Keratinocyte (primary cell): ENCODE measurements at regions not wholly inside any gene's neighbourhood (a gene's known extent, or its start where the extent isn't known, plus 50 kb on each side); places are given as distances from the start of the nearest gene placed in this dataset.

ENCODE experiments used
- DNase-seq: peaks from one replicate; pipeline ENCODE4 v3.0.0-alpha.2; 2011; ENCODE audit warnings: low read depth, missing footprints, low spot score
- FAIRE-seq: peaks from 2 replicates; lab custom pipeline; 2011; peaks lifted over from hg19 to GRCh38; lab: Jason Lieb, UNC
- H2AFZ ChIP-seq: 2 replicates; pipeline ENCODE4 v1.6.0; 2012; ENCODE audit warnings: low read length, control low read depth, inconsistent platforms; ENCODE audit not compliant: control insufficient read depth
- H3K27ac ChIP-seq: 2 replicates; pipeline ENCODE4 v1.5.1; 2011; ENCODE audit warnings: low read length; ENCODE audit not compliant: control insufficient read depth, insufficient read depth
- H3K27me3 ChIP-seq: 3 replicates; pipeline ENCODE4 v1.6.0; 2011; ENCODE audit warnings: low read length; ENCODE audit not compliant: control insufficient read depth, insufficient read depth; ENCODE audit errors: extremely low read depth
- H3K36me3 ChIP-seq, 2 experiments: 2 replicates in 1 of 2; 3 replicates in 1 of 2; pipeline ENCODE4 v1.5.1; 2011; ENCODE audit warnings: low read length in 2 of 2, mild to moderate bottlenecking in 1 of 2; ENCODE audit not compliant: control insufficient read depth in 2 of 2, insufficient read depth in 2 of 2; ENCODE audit errors: extremely low read depth in 1 of 2
- H3K4me1 ChIP-seq: 3 replicates; pipeline ENCODE4 v1.5.1; 2011; ENCODE audit warnings: low read length; ENCODE audit not compliant: control insufficient read depth, insufficient read depth; ENCODE audit errors: extremely low read depth
- H3K4me2 ChIP-seq: 3 replicates; pipeline ENCODE4 v1.6.0; 2011; ENCODE audit warnings: low read depth, low read length; ENCODE audit not compliant: control insufficient read depth, insufficient read depth; ENCODE audit errors: extremely low read depth
- H3K4me3 ChIP-seq, 3 experiments: fragments of 200-600 bp in 1 of 3; sonication (generic) in 1 of 3; 2 replicates in 2 of 3; 3 replicates in 1 of 3; pipeline ENCODE4 v1.5.1; 2011 to 2016; ENCODE audit warnings: low read length in 3 of 3, mild to moderate bottlenecking in 3 of 3, control low read depth in 2 of 3, inconsistent platforms in 1 of 3, low read depth in 1 of 3, mixed read lengths in 1 of 3, mixed run types in 1 of 3, moderate library complexity in 1 of 3; ENCODE audit not compliant: control insufficient read depth in 2 of 3, insufficient read depth in 2 of 3; ENCODE audit errors: extremely low read depth in 1 of 3
- H3K79me2 ChIP-seq: 2 replicates; pipeline ENCODE4 v1.6.0; 2012; ENCODE audit warnings: low read length; ENCODE audit not compliant: control insufficient read depth, insufficient read depth
- H3K9ac ChIP-seq: 3 replicates; pipeline ENCODE4 v1.6.0; 2011; ENCODE audit warnings: low read length; ENCODE audit not compliant: control insufficient read depth, insufficient read depth; ENCODE audit errors: extremely low read depth
- H3K9me1 ChIP-seq: 3 replicates; pipeline ENCODE4 v1.6.0; 2011; ENCODE audit warnings: low read length; ENCODE audit not compliant: control insufficient read depth, insufficient read depth; ENCODE audit errors: extremely low read depth
- H3K9me3 ChIP-seq: 2 replicates; pipeline ENCODE4 v1.5.1; 2012; ENCODE audit warnings: low read depth, low read length; ENCODE audit not compliant: control insufficient read depth
- H4K20me1 ChIP-seq: 3 replicates; pipeline ENCODE4 v1.6.0; 2011; ENCODE audit warnings: low read length; ENCODE audit not compliant: control insufficient read depth, insufficient read depth; ENCODE audit errors: extremely low read depth
- CTCF ChIP-seq, 3 experiments: IDR thresholded peaks in 1 of 3; conservative IDR thresholded peaks in 1 of 3; optimal IDR thresholded peaks in 1 of 3; 2 replicates in 2 of 3; 3 replicates in 1 of 3; pipeline versions ENCODE3 to v1.5.1; 2011; ENCODE audit warnings: low read length in 3 of 3, mild to moderate bottlenecking in 3 of 3, moderate library complexity in 2 of 3, control low read depth in 1 of 3, inconsistent platforms in 1 of 3; ENCODE audit not compliant: insufficient read depth in 2 of 3; ENCODE audit errors: extremely low read depth in 1 of 3
- EZH2 ChIP-seq: IDR thresholded peaks from one replicate; pipeline ENCODE4 v1.6.1; 2012; ENCODE audit warnings: inconsistent platforms, mild to moderate bottlenecking, low read length, moderate library complexity
- dilution Hi-C: fragments of 300-500 bp; cut with MboI; formaldehyde crosslinking; loops from one replicate; pipeline ENCODE4 v1.7.0; 2020; ENCODE audit warnings: low sequenced_read_pairs; ENCODE audit not compliant: extremely low pct_ligation_motif_present

GRCh38 chr11:134471087-134471715 is 59.2 kb upstream of the B3GAT1 start:
- no peak overlapping the region for H3K4me2 ChIP-seq
- H2AFZ ChIP-seq: no peak overlapping the region
- H3K79me2 ChIP-seq: no peaks in the 10 kb centered on the region
- H3K9ac ChIP-seq: no peak overlapping the region
- no peaks in the 10 kb centered on the region for H3K36me3 ChIP-seq
- DNase-seq (no peak), FAIRE-seq (no peak)
- H4K20me1 ChIP-seq: no peaks in the 10 kb centered on the region
- no peaks in the 10 kb centered on the region for H3K9me3 ChIP-seq
- no peaks in the 10 kb centered on the region for H3K9me1 ChIP-seq
- H3K4me1 ChIP-seq: no peaks in the 10 kb centered on the region
- H3K27ac ChIP-seq: no peak overlapping the region
- TF ChIP-seq EZH2 (no peak), CTCF (optimal IDR thresholded peaks at IDR 0.05 in 1 of 3, IDR thresholded peaks at IDR 0.05 in 1 of 3, conservative IDR thresholded peaks at IDR 0.05 in 1 of 3; ENCODE audit: extremely low read depth in 1 of 3, insufficient read depth in 2 of 3, low read length in 3 of 3) (no peak)
- no peak overlapping the region for H3K4me3 ChIP-seq
- dilution Hi-C loops: no loop called here
- no peaks in the 10 kb centered on the region for H3K27me3 ChIP-seq

GRCh38 chr11:134470238-134470637 is 58.2 kb upstream of the B3GAT1 start:
- no peak overlapping the region for H3K9ac ChIP-seq
- DNase-seq (no peak), FAIRE-seq (no peak)
- H2AFZ ChIP-seq: no peak overlapping the region
- H3K27me3 ChIP-seq: no peaks in the 10 kb centered on the region
- TF ChIP-seq EZH2: no peak
- TF ChIP-seq CTCF (optimal IDR thresholded peaks at IDR 0.05 in 1 of 3, IDR thresholded peaks at IDR 0.05 in 1 of 3, conservative IDR thresholded peaks at IDR 0.05 in 1 of 3; ENCODE audit: extremely low read depth in 1 of 3, insufficient read depth in 2 of 3, low read length in 3 of 3): no peak
- no peaks in the 10 kb centered on the region for H3K79me2 ChIP-seq
- H3K27ac ChIP-seq: no peak overlapping the region
- no peaks in the 10 kb centered on the region for H3K9me1 ChIP-seq
- H4K20me1 ChIP-seq: no peaks in the 10 kb centered on the region
- dilution Hi-C loops: no loop called here
- no peaks in the 10 kb centered on the region for H3K9me3 ChIP-seq
- no peaks in the 10 kb centered on the region for H3K4me1 ChIP-seq
- H3K4me2 ChIP-seq: no peak overlapping the region
- H3K36me3 ChIP-seq: no peaks in the 10 kb centered on the region
- no peak overlapping the region for H3K4me3 ChIP-seq
